NCI-H345 treated with DMSO at 0.1 percent for 48 hours (cell line): ENCODE measurements at regions not wholly inside any gene's neighbourhood (a gene's known extent, or its start where the extent isn't known, plus 50 kb on each side); places are given as distances from the start of the nearest gene placed in this dataset.

Experiments used
- DNase-seq: peaks from one replicate; lab custom pipeline; 2025; ENCODE audit not compliant: unreplicated experiment; lab: John Stamatoyannopoulos, UW

GRCh38 chr6:147063469-147064031, 140.7 kb upstream of the STXBP5 start:
- DNase-seq, result no peak

GRCh38 chr6:147065786-147066185, 138.4 kb upstream of the STXBP5 start:
- DNase-seq, result no peak

- no peak for DNase-seq
These were observed 137.0 kb upstream of the STXBP5 start for GRCh38 chr6:147067184-147067583.

GRCh38 chr6:147071776-147072175, 132.4 kb upstream of the STXBP5 start:
- no peak for DNase-seq

GRCh38 chr6:147075381-147075780, 128.8 kb upstream of the STXBP5 start:
- no peak for DNase-seq

- no peak for DNase-seq
These were observed 127.0 kb upstream of the STXBP5 start for GRCh38 chr6:147077251-147077650.

- DNase-seq, result no peak
These were observed 126.1 kb upstream of the STXBP5 start for GRCh38 chr6:147078106-147078505.

GRCh38 chr6:147078602-147079001, 125.6 kb upstream of the STXBP5 start:
- DNase-seq, result no peak

GRCh38 chr6:147080225-147080624, 124.0 kb upstream of the STXBP5 start:
- peak; percentile 30 for DNase-seq

GRCh38 chr6:147081076-147081609, 123.1 kb upstream of the STXBP5 start:
- no peak for DNase-seq

- DNase-seq, result no peak
These were observed 116.6 kb upstream of the STXBP5 start for GRCh38 chr6:147087641-147088040.

GRCh38 chr6:147088861-147089260, 115.4 kb upstream of the STXBP5 start:
- DNase-seq, result no peak

- DNase-seq, result no peak
These were observed 108.9 kb upstream of the STXBP5 start for GRCh38 chr6:147095316-147095715.

- no peak for DNase-seq
These were observed 104.2 kb upstream of the STXBP5 start for GRCh38 chr6:147099974-147100373.

- no peak for DNase-seq
These were observed 101.2 kb upstream of the STXBP5 start for GRCh38 chr6:147103007-147103406.

- DNase-seq, result no peak
These were observed 100.5 kb upstream of the STXBP5 start for GRCh38 chr6:147103694-147104093.

- no peak for DNase-seq
These were observed 98.4 kb upstream of the STXBP5 start for GRCh38 chr6:147105786-147106185.

GRCh38 chr6:147106759-147107401, 97.3 kb upstream of the STXBP5 start:
- DNase-seq, result no peak

- peak; percentile 6 for DNase-seq
These were observed 95.8 kb upstream of the STXBP5 start for GRCh38 chr6:147108259-147108910.

- DNase-seq, result no peak
These were observed 94.5 kb upstream of the STXBP5 start for GRCh38 chr6:147109707-147110106.

- DNase-seq, result no peak
These were observed 88.2 kb upstream of the STXBP5 start for GRCh38 chr6:147116056-147116455.

GRCh38 chr6:147117011-147117410, 87.2 kb upstream of the STXBP5 start:
- no peak for DNase-seq
